Pancreas (tissue), 10 donors: ENCODE measurements at regions not wholly inside any gene's neighbourhood (a gene's known extent, or its start where the extent isn't known, plus 50 kb on each side); places are given as distances from the start of the nearest gene placed in this dataset.

Source experiments
- ATAC-seq, 4 donors: fragments of 200-7000 bp; cut with Tn5 transposase; one replicate each; pipeline versions ENCODE4 v1.8.0 to v1.9.1; 2020; ENCODE audit warnings: mild to moderate bottlenecking in 4 of 4, moderate library complexity in 4 of 4
- DNase-seq, 6 donors: peaks; one replicate each; pipeline ENCODE4 v3.0.0-alpha.2; 2020
- FAIRE-seq: peaks from 2 replicates; lab custom pipeline; 2012; peaks lifted over from hg19 to GRCh38; lab: Jason Lieb, UNC
- H3K27ac ChIP-seq, 4 donors: fragments of 200-600 bp; sonication (generic); 1 replicate in 3 of 4; 2 replicates in 1 of 4; pipeline versions ENCODE4 v1.5.0 to v1.8.0; 2020
- H3K27me3 ChIP-seq, 4 donors: fragments of 200-600 bp; one replicate each; pipeline ENCODE4 v1.8.0; 2021
- H3K36me3 ChIP-seq, 3 donors: fragments of 200-600 bp; sonication (generic) in 1 of 3; one replicate each; pipeline versions ENCODE4 v1.5.0 to v1.8.0; 2020 to 2021
- H3K4me1 ChIP-seq, 3 donors: fragments of 200-600 bp; one replicate each; pipeline ENCODE4 v1.8.0; 2021
- H3K4me3 ChIP-seq, 4 donors: fragments of 200-600 bp; sonication (generic) in 2 of 4; one replicate each; pipeline versions ENCODE4 v1.5.0 to v1.8.0; 2020 to 2021
- H3K9me3 ChIP-seq, 4 donors: fragments of 200-600 bp; one replicate each; pipeline ENCODE4 v1.8.0; 2021
- CTCF ChIP-seq, 4 donors: fragments of 200-600 bp; sonication (generic) in 3 of 4; IDR thresholded peaks; one replicate each; pipeline versions ENCODE4 v1.5.0 to v1.8.0; 2021; ENCODE audit warnings: antibody characterized with exemption in 4 of 4
- WGBS, 2 donors: extraction: QIAGEN DNeasy Blood & Tissue Kit; methylation state at CpG; one replicate each; pipeline ENCODE4 v1.1.7; 2013; 5-methylcytosine and 5-hydroxymethylcytosine counted together
- intact Hi-C, 3 donors: fragments of 100-400 bp; cut with DNase I; formaldehyde crosslinking; loops; one replicate each; pipeline versions ENCODE4 v1.11.1 to v1.14.2; 2022
- donor health status: healthy with polysubstance abuse.
- donor health status: DM: no; HTN: no; CAD: no; lungs with moderate emphysema.
- donor health status: DM: no; HTN: no; CAD: no.
- donor health status: control.
- donor health status: control.
- donor health status: Bipolar disorder and iron deficiency.
- donor health status: DM: yes; HTN: yes; CAD: no.
- donor health status: DM: no; HTN: no; CAD: no.
- donor health status: DM: no; HTN: no; CAD: no.
- donor health status: DM: yes; HTN: yes; CAD: no.

GRCh38 chr10:131689954-131690757, 210.7 kb upstream of the PPP2R2D start:
- TF ChIP-seq CTCF (IDR thresholded peaks at IDR 0.05) = no peak
- H3K27ac ChIP-seq = no peak overlapping the region
- no peak for ATAC-seq
- no peaks in the 10 kb centered on the region for H3K36me3 ChIP-seq
- no peak overlapping the region for H3K4me3 ChIP-seq
- H3K27me3 ChIP-seq = no peaks in the 10 kb centered on the region
- no peak for FAIRE-seq
- intact Hi-C loops = no loop called here
- no peaks in the 10 kb centered on the region for H3K4me1 ChIP-seq
- 67 to 77% methylated on average over 15 of the region's 15 CpGs for WGBS, 2 donors
- DNase-seq = peak in 1 of 6 donors; percentile 33
- no peaks in the 10 kb centered on the region for H3K9me3 ChIP-seq

- TF ChIP-seq CTCF (IDR thresholded peaks at IDR 0.05) = no peak
- WGBS, 2 donors = 67 to 81% methylated on average over 14 of the region's 14 CpGs
- ATAC-seq (no peak), FAIRE-seq (no peak), DNase-seq (peak in 1 of 6 donors; percentile 37)
- intact Hi-C loops = no loop called here
- H3K4me1 ChIP-seq = no peaks in the 10 kb centered on the region
- H3K36me3 ChIP-seq = no peaks in the 10 kb centered on the region
- no peaks in the 10 kb centered on the region for H3K9me3 ChIP-seq
- no peak overlapping the region for H3K4me3 ChIP-seq
- H3K27ac ChIP-seq = no peak overlapping the region
- no peaks in the 10 kb centered on the region for H3K27me3 ChIP-seq
Measured at GRCh38 chr10:131690805-131691239, 210.0 kb upstream of the PPP2R2D start.

GRCh38 chr10:131691481-131692090, 209.2 kb upstream of the PPP2R2D start:
- no peak overlapping the region for H3K4me3 ChIP-seq
- DNase-seq (peak in 1 of 6 donors; percentile 31), FAIRE-seq (no peak), ATAC-seq (no peak)
- no peaks in the 10 kb centered on the region for H3K4me1 ChIP-seq
- WGBS, 2 donors = 52 to 59% methylated on average over 16 of the region's 16 CpGs
- H3K36me3 ChIP-seq = no peaks in the 10 kb centered on the region
- intact Hi-C loops = no loop called here
- H3K9me3 ChIP-seq = no peaks in the 10 kb centered on the region
- H3K27me3 ChIP-seq = no peaks in the 10 kb centered on the region
- H3K27ac ChIP-seq = no peak overlapping the region
- TF ChIP-seq CTCF (IDR thresholded peaks at IDR 0.05) = no peak

GRCh38 chr10:131692176-131692575, 208.6 kb upstream of the PPP2R2D start:
- no peaks in the 10 kb centered on the region for H3K36me3 ChIP-seq
- intact Hi-C loops = no loop called here
- no peak overlapping the region for H3K27ac ChIP-seq
- 40 to 50% methylated on average over 12 of the region's 12 CpGs for WGBS, 2 donors
- DNase-seq (peak in 1 of 6 donors; percentile 36), FAIRE-seq (no peak), ATAC-seq (no peak)
- no peak overlapping the region for H3K4me3 ChIP-seq
- TF ChIP-seq CTCF (IDR thresholded peaks at IDR 0.05) = no peak
- no peaks in the 10 kb centered on the region for H3K27me3 ChIP-seq
- no peaks in the 10 kb centered on the region for H3K9me3 ChIP-seq
- H3K4me1 ChIP-seq = no peaks in the 10 kb centered on the region
